A549 (cell line): ENCODE measurements at regions not wholly inside any gene's neighbourhood (a gene's known extent, or its start where the extent isn't known, plus 50 kb on each side); places are given as distances from the start of the nearest gene placed in this dataset.

Source experiments
- ATAC-seq, 2 experiments: fragments of 200-7000 bp in 1 of 2; fragments of >200 bp in 1 of 2; cut with Nextera tagmentation in 1 of 2; cut with Tn5 transposase in 1 of 2; 3 replicates each; pipeline versions ENCODE4 v1.8.0 to v1.9.1; 2018 to 2020; ENCODE audit warnings: mild to moderate bottlenecking in 1 of 2, moderate library complexity in 1 of 2
- CTCF ChIA-PET: fragments of 300-600 bp; sonication (Branson Sonifier 250); formaldehyde crosslinking; extraction: SDS; loops from one replicate; lab custom pipeline; 2021; ENCODE audit warnings: antibody characterized with exemption, inconsistent platforms; lab: Yijun Ruan, JAX
- POLR2A ChIA-PET: fragments of 350-600 bp; formaldehyde crosslinking; extraction: SDS; loops from one replicate; lab custom pipeline; 2021; ENCODE audit warnings: antibody characterized with exemption, inconsistent platforms; lab: Yijun Ruan, JAX
- DNase-seq, 2 experiments: peaks; one replicate each; pipeline versions ENCODE4 v3.0.0 to v3.0.0-alpha.2; 2011 to 2016; ENCODE audit warnings: low read depth in 1 of 2, low spot score in 1 of 2
- FAIRE-seq: peaks from 2 replicates; lab custom pipeline; 2011; peaks lifted over from hg19 to GRCh38; lab: Jason Lieb, UNC
- H3K27ac ChIP-seq, 2 experiments: fragments of >200 bp; sonication (Bioruptor Twin); formaldehyde crosslinking; 3 replicates each; pipeline ENCODE4 v1.5.1; 2016 to 2017
- H3K4me1 ChIP-seq: fragments of >200 bp; sonication (Bioruptor Twin); formaldehyde crosslinking; 3 replicates; pipeline ENCODE4 v1.6.1; 2016
- H3K4me2 ChIP-seq: fragments of >200 bp; sonication (Bioruptor Twin); formaldehyde crosslinking; 3 replicates; pipeline ENCODE4 v1.6.1; 2016
- H3K4me3 ChIP-seq: fragments of >200 bp; sonication (Bioruptor Twin); formaldehyde crosslinking; 3 replicates; pipeline ENCODE4 v1.5.1; 2016
- H3K9me3 ChIP-seq: fragments of >200 bp; sonication (Bioruptor Twin); formaldehyde crosslinking; 3 replicates; pipeline ENCODE4 v1.6.1; 2016
- BHLHE40 ChIP-seq: IDR thresholded peaks from 2 replicates; pipeline ENCODE4 v1.6.1; 2012; ENCODE audit warnings: low read depth, low read length, inconsistent platforms
- EHF ChIP-seq: fragments of 250-450 bp; sonication (Bioruptor Pico); IDR thresholded peaks from 2 replicates; pipeline ENCODE4 v1.5.0; 2020; ENCODE audit warnings: mild to moderate bottlenecking
- EP300 ChIP-seq, 2 experiments: fragments of >200 bp; sonication (Bioruptor Twin); formaldehyde crosslinking; IDR thresholded peaks; 2 replicates in 1 of 2; 3 replicates in 1 of 2; pipeline ENCODE4 v1.6.1; 2016 to 2017
- FOXS1 ChIP-seq: fragments of 250-450 bp; sonication (Bioruptor Pico); IDR thresholded peaks from 2 replicates; pipeline ENCODE4 v1.5.0; 2020; ENCODE audit warnings: mild to moderate bottlenecking, moderate library complexity
- GATA3 ChIP-seq: IDR thresholded peaks from 2 replicates; pipeline ENCODE4 v1.6.1; 2012; ENCODE audit warnings: borderline replicate concordance
- HOXA7 ChIP-seq: fragments of 250-450 bp; sonication (Bioruptor Pico); IDR thresholded peaks from 2 replicates; pipeline ENCODE4 v1.5.0; 2020; ENCODE audit warnings: mild to moderate bottlenecking, moderate library complexity
- HOXB13 ChIP-seq: fragments of 250-450 bp; sonication (Bioruptor Pico); IDR thresholded peaks from 2 replicates; pipeline ENCODE4 v1.5.0; 2020; ENCODE audit warnings: low read depth, mild to moderate bottlenecking, moderate library complexity
- JUN ChIP-seq, 2 experiments: fragments of >200 bp; sonication (Bioruptor Twin); formaldehyde crosslinking; IDR thresholded peaks; 2 replicates in 1 of 2; 3 replicates in 1 of 2; pipeline ENCODE4 v1.6.1; 2016 to 2017
- KDM5A ChIP-seq: fragments of 200-600 bp; sonication (generic); IDR thresholded peaks from 2 replicates; pipeline ENCODE4 v1.6.1; 2016; ENCODE audit warnings: antibody characterized with exemption, mild to moderate bottlenecking
- MAFK ChIP-seq: fragments of 450-650 bp; IDR thresholded peaks from 2 replicates; pipeline ENCODE4 v1.6.1; 2014; ENCODE audit not compliant: partially characterized antibody
- MAZ ChIP-seq: fragments of 150-350 bp; IDR thresholded peaks from 2 replicates; pipeline ENCODE4 v1.6.1; 2014; ENCODE audit warnings: antibody characterized with exemption, low read depth, low read length, borderline replicate concordance
- NFE2L2 ChIP-seq: fragments of 150-350 bp; conservative IDR thresholded peaks from 2 replicates; pipeline ENCODE4 v1.6.1; 2014; ENCODE audit warnings: low read length
- NPAS2 ChIP-seq: fragments of 250-450 bp; sonication (Bioruptor Pico); IDR thresholded peaks from 2 replicates; pipeline ENCODE4 v1.8.0; 2022; ENCODE audit warnings: mild to moderate bottlenecking, moderate library complexity, borderline replicate concordance
- PBX3 ChIP-seq: IDR thresholded peaks from 2 replicates; pipeline ENCODE4 v1.6.1; 2012
- TFCP2L1 ChIP-seq: fragments of 250-450 bp; sonication (Bioruptor Pico); IDR thresholded peaks from 2 replicates; pipeline ENCODE4 v1.5.0; 2021; ENCODE audit warnings: mild to moderate bottlenecking
- TP53 ChIP-seq: fragments of 250-450 bp; sonication (Bioruptor Pico); IDR thresholded peaks from 2 replicates; pipeline ENCODE4 v1.5.0; 2021; ENCODE audit warnings: mild to moderate bottlenecking, moderate library complexity
- ZFP36 ChIP-seq: fragments of 450-650 bp; IDR thresholded peaks from 2 replicates; pipeline ENCODE4 v1.6.1; 2014; ENCODE audit warnings: borderline replicate concordance; ENCODE audit not compliant: partially characterized antibody
- WGBS: methylation state at CpG from one replicate; pipeline ENCODE4 v1.1.6; 2017; ENCODE audit errors: missing lambda C conversion rate; 5-methylcytosine and 5-hydroxymethylcytosine counted together
- TF ChIP-seq, protein P1 (sequence below): fragments of 250-450 bp; sonication (Bioruptor Pico); IDR thresholded peaks from 2 replicates; pipeline ENCODE4 v1.5.0; 2021; ENCODE audit warnings: mild to moderate bottlenecking, moderate library complexity, borderline replicate concordance
- TF ChIP-seq, protein P2 (sequence below): IDR thresholded peaks from 2 replicates; pipeline ENCODE4 v1.6.1; 2012

GRCh38 chr7:47191316-47191715 is 390.6 kb downstream of the TNS3 start:
- TF ChIP-seq HOXB13 (CRISPR knock-in tag) (no peak), MAFK (no peak)

GRCh38 chr7:47190462-47190861 is 391.4 kb downstream of the TNS3 start:
- H3K27ac ChIP-seq, result no peak overlapping the region
- H3K4me1 ChIP-seq, result no peaks in the 10 kb centered on the region
- no peak for ATAC-seq
- H3K4me3 ChIP-seq, result no peak overlapping the region
- no peak for FAIRE-seq
- POLR2A ChIA-PET, result no interaction called here
- WGBS, result 58% methylated on average over 3 of the region's 4 CpGs
- H3K4me2 ChIP-seq, result no peak overlapping the region
- no peak for TF ChIP-seq HOXB13 (CRISPR knock-in tag)
- TF ChIP-seq JUN (IDR thresholded peaks at IDR 0.05), result no peak
- no peak for TF ChIP-seq MAZ
- TF ChIP-seq EHF (CRISPR knock-in tag), result no peak
- no peak for TF ChIP-seq HOXA7 (CRISPR knock-in tag)
- TF ChIP-seq ZFP36, result no peak
- TF ChIP-seq, all 56 proteins: peak for 0
- no peaks in the 10 kb centered on the region for H3K9me3 ChIP-seq
- DNase-seq, result no peak
- CTCF ChIA-PET, result interaction anchor here (1.4 to 3.5 kb wide), 3 partner anchors 9 to 1268 kb away, joined by 5 to 12 read pairs (median 7); partner anchors contain the start of gene IGFBP3

More at GRCh38 chr7:47191316-47191715, 390.6 kb downstream of the TNS3 start:
- CTCF ChIA-PET, result interaction anchor here (1.2 kb wide), 1 partner anchor 10 kb away, joined by 5 read pairs; no protein-coding TSS in a partner anchor
- no peak overlapping the region for H3K27ac ChIP-seq
- no peak overlapping the region for H3K4me3 ChIP-seq
- no peak for DNase-seq
- WGBS, result 31% methylated on average over 2 of the region's 2 CpGs
- H3K4me1 ChIP-seq, result no peaks in the 10 kb centered on the region
- no peak overlapping the region for H3K4me2 ChIP-seq
- no peaks in the 10 kb centered on the region for H3K9me3 ChIP-seq
- no peak for ATAC-seq
- POLR2A ChIA-PET, result no interaction called here
- FAIRE-seq, result no peak

- TF ChIP-seq PBX3, result no peak
- no peak for TF ChIP-seq EP300 (IDR thresholded peaks at IDR 0.05)
- TF ChIP-seq, protein P1, sequence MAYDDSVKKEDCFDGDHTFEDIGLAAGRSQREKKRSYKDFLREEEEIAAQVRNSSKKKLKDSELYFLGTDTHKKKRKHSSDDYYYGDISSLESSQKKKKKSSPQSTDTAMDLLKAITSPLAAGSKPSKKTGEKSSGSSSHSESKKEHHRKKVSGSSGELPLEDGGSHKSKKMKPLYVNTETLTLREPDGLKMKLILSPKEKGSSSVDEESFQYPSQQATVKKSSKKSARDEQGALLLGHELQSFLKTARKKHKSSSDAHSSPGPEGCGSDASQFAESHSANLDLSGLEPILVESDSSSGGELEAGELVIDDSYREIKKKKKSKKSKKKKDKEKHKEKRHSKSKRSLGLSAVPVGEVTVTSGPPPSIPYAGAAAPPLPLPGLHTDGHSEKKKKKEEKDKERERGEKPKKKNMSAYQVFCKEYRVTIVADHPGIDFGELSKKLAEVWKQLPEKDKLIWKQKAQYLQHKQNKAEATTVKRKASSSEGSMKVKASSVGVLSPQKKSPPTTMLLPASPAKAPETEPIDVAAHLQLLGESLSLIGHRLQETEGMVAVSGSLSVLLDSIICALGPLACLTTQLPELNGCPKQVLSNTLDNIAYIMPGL (CRISPR knock-in tag), result no peak
- TF ChIP-seq HOXA7 (CRISPR knock-in tag), result no peak
- TF ChIP-seq TFCP2L1 (CRISPR knock-in tag), result no peak
- no peak for TF ChIP-seq NPAS2
- TF ChIP-seq BHLHE40, result no peak
- TF ChIP-seq GATA3, result no peak
- no peak for TF ChIP-seq NFE2L2
- no peak for TF ChIP-seq KDM5A
- TF ChIP-seq, protein P2, sequence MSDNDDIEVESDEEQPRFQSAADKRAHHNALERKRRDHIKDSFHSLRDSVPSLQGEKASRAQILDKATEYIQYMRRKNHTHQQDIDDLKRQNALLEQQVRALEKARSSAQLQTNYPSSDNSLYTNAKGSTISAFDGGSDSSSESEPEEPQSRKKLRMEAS, result no peak
- TF ChIP-seq EHF (CRISPR knock-in tag), result no peak
- TF ChIP-seq HOXB13 (CRISPR knock-in tag), result no peak
- TF ChIP-seq TP53, result no peak
- no peak for TF ChIP-seq FOXS1 (CRISPR knock-in tag)
- ChIA-PET POLR2A (no interaction called here), CTCF (interaction anchor here (1.4 to 3.5 kb wide), 3 partner anchors 9 to 1267 kb away, joined by 3 to 12 read pairs (median 6); partner anchors contain the start of gene IGFBP3)
- ATAC-seq, result no peak
- Histone ChIP-seq H3K4me2 (no peak overlapping the region), H3K27ac (no peak overlapping the region), H3K4me1 (no peaks in the 10 kb centered on the region), H3K9me3 (no peaks in the 10 kb centered on the region), H3K4me3 (no peak overlapping the region)
- FAIRE-seq, result no peak
- no peak for DNase-seq
- 65% methylated on average over 2 of the region's 2 CpGs for WGBS
Observed at GRCh38 chr7:47188653-47189315, 393.1 kb downstream of the TNS3 start.
